ENCODE measurements at regions not wholly inside any gene's neighbourhood (a gene's known extent, or its start where the extent isn't known, plus 50 kb on each side); places are given as distances from the start of the nearest gene placed in this dataset.

GRCh38 chr14:38828183-38828827 is 274.7 kb downstream of the SEC23A start:
- H3K9ac ChIP-seq (replicated peaks in 1 of 4; ENCODE audit: extremely low read depth in 1 of 4, low read depth in 3 of 4, low read length in 3 of 4) = no peak overlapping the region
- H4K5ac ChIP-seq (ENCODE audit: insufficient read length, low read depth, low read length) = no peak overlapping the region
- no peak overlapping the region for H2BK12ac ChIP-seq (ENCODE audit: low read depth, low read length)
- H3K79me2 ChIP-seq (ENCODE audit: control insufficient read depth in 1 of 2, insufficient read depth in 2 of 2, low read length in 2 of 2) = no peaks in the 10 kb centered on the region
- H3K27ac ChIP-seq (ENCODE audit: low read depth, low read length) = no peak overlapping the region
- 83% methylated on average over 5 of the region's 5 CpGs; no CpG with 5 or more reads in 1 of the 2 experiments for WGBS, 2 experiments (ENCODE audit: extremely low coverage in 1 of 2, insufficient coverage in 1 of 2, insufficient read length in 1 of 2, insufficient replicate concordance in 2 of 2, low coverage in 1 of 2, low lambda C conversion rate in 2 of 2, missing lambda C conversion rate in 1 of 2)
- no peak overlapping the region for H3K4me3 ChIP-seq (ENCODE audit: extremely low read depth in 1 of 4, insufficient read depth in 2 of 4, low read depth in 3 of 4, low read length in 4 of 4)
- no peak overlapping the region for H2BK120ac ChIP-seq (replicated peaks; ENCODE audit: low read depth, low read length)
- H3K4me2 ChIP-seq (ENCODE audit: insufficient read depth in 1 of 2, low read depth in 2 of 2, low read length in 2 of 2) = no peak overlapping the region
- no peak overlapping the region for H2BK20ac ChIP-seq (ENCODE audit: low read length)
- H3K14ac ChIP-seq (ENCODE audit: insufficient read length) = no peak overlapping the region
- FAIRE-seq (no peak), DNase-seq (ENCODE audit: low read depth in 1 of 2, low spot score in 2 of 2) (no peak)
- ChIA-PET CTCF (ENCODE audit: partially characterized antibody) (interaction anchor here (0.7 to 1.9 kb wide), 5 partner anchors 10 to 187 kb away, joined by 3 to 4 read pairs (median 4); no protein-coding TSS in a partner anchor), POLR2A (ENCODE audit: partially characterized antibody) (no interaction called here)
- H2AFZ ChIP-seq (ENCODE audit: low read length) = no peak overlapping the region
- H3K27me3 ChIP-seq (replicated peaks in 1 of 4; ENCODE audit: control insufficient read depth in 3 of 4, extremely low read depth in 1 of 4, insufficient read depth in 3 of 4, low read length in 3 of 4) = no peaks in the 10 kb centered on the region
- no peaks in the 10 kb centered on the region for H3K9me3 ChIP-seq (ENCODE audit: insufficient read depth in 2 of 2, low read depth in 1 of 2, low read length in 1 of 2)
- no peak overlapping the region for H3K23ac ChIP-seq (ENCODE audit: insufficient read length)
- no peak overlapping the region for H2AK5ac ChIP-seq (ENCODE audit: low read depth, low read length)
- H3K4me1 ChIP-seq (replicated peaks in 1 of 4; ENCODE audit: control insufficient read depth in 3 of 4, insufficient read depth in 4 of 4, low read length in 3 of 4) = 0 out of 7 replicates have a peak, but pooled peaks cover 0 to 3% (median 0%) of the 10 kb centered on the region in 4 experiments
- no peak overlapping the region for H3K4ac ChIP-seq (replicated peaks; ENCODE audit: insufficient read length, low read depth, low read length)
- no peak overlapping the region for H4K8ac ChIP-seq (ENCODE audit: extremely low read depth, insufficient read depth, low read length)
- no peaks in the 10 kb centered on the region for H3K79me1 ChIP-seq (ENCODE audit: low read depth, low read length)
- no peak overlapping the region for H3K18ac ChIP-seq (ENCODE audit: extremely low read depth, low read length)
- H3K56ac ChIP-seq (replicated peaks; ENCODE audit: insufficient read length, low read depth, low read length) = no peak overlapping the region
- no peak overlapping the region for H2BK5ac ChIP-seq (ENCODE audit: low read depth, low read length)
- H4K91ac ChIP-seq (replicated peaks; ENCODE audit: insufficient read length, low read length) = no peak overlapping the region
- no peak overlapping the region for H2BK15ac ChIP-seq (ENCODE audit: low read length)
- no peaks in the 10 kb centered on the region for H3K36me3 ChIP-seq (ENCODE audit: control insufficient read depth in 2 of 4, insufficient read depth in 4 of 4, low read length in 3 of 4)
- H4K20me1 ChIP-seq (replicated peaks in 1 of 2; ENCODE audit: control insufficient read depth in 1 of 2, insufficient read depth in 2 of 2, low read length in 2 of 2) = no peaks in the 10 kb centered on the region
- no peaks in the 10 kb centered on the region for H3K23me2 ChIP-seq (ENCODE audit: low read depth, low read length)
- no peak for TF ChIP-seq CEBPB (IDR thresholded peaks at IDR 0.05; ENCODE audit: low read depth, low read length)

Data from H1 (cell line).